ENCODE measurements at regions not wholly inside any gene's neighbourhood (a gene's known extent, or its start where the extent isn't known, plus 50 kb on each side); places are given as distances from the start of the nearest gene placed in this dataset.

GRCh38 chr3:89690646-89691045 is 583.2 kb downstream of the EPHA3 start:
- TF ChIP-seq CTCF (IDR thresholded peaks at IDR 0.05), result no peak
- no peak for TF ChIP-seq POLR2A (IDR thresholded peaks at IDR 0.05)
- TF ChIP-seq EP300 (IDR thresholded peaks at IDR 0.05), result no peak
